K562 (cell line): ENCODE measurements at regions not wholly inside any gene's neighbourhood (a gene's known extent, or its start where the extent isn't known, plus 50 kb on each side); places are given as distances from the start of the nearest gene placed in this dataset.

ENCODE experiments used
- ATAC-seq: fragments of 200-7000 bp; cut with Tn5 transposase; 3 replicates; pipeline ENCODE4 v1.9.1; 2020; ENCODE audit warnings: moderate library complexity
- BruUV-seq: library from RNA; stranded (reverse); fragments of 400-500 nt; replicated peaks from 2 replicates; lab custom pipeline; 2021; lab: Mats Ljungman, UMichigan
- CTCF ChIA-PET: fragments of 300-600 bp; formaldehyde crosslinking; extraction: SDS; loops from one replicate; lab custom pipeline; 2021; ENCODE audit warnings: low intra/inter-chr PET ratio; lab: Yijun Ruan, JAX
- POLR2A ChIA-PET: fragments of 300-600, 350-650 bp; sonication (Branson Sonifier 250); formaldehyde crosslinking; extraction: SDS; loops from one replicate; lab custom pipeline; 2021; ENCODE audit warnings: antibody characterized with exemption, inconsistent platforms; lab: Yijun Ruan, JAX
- DNase-seq, 4 experiments: peaks; one replicate each; pipeline versions ENCODE4 v3.0.0 to v3.0.0-alpha.2; 2011 to 2018; ENCODE audit warnings: low spot score in 3 of 4, mixed read lengths in 3 of 4; ENCODE audit errors: extremely low read depth in 1 of 4
- FAIRE-seq: peaks from 2 replicates; lab custom pipeline; 2011; peaks lifted over from hg19 to GRCh38; lab: Jason Lieb, UNC
- H2AFZ ChIP-seq: 2 replicates; pipeline ENCODE4 v1.6.0; 2011; ENCODE audit warnings: low read depth, low read length, control low read depth, inconsistent platforms
- H3K27ac ChIP-seq: fragments of 200-600 bp; 3 replicates; pipeline ENCODE4 v1.8.0; 2011; ENCODE audit warnings: low read depth, mild to moderate bottlenecking, control low read depth, inconsistent platforms, low read length, moderate library complexity, mixed read lengths; ENCODE audit errors: extremely low read depth
- H3K27me3 ChIP-seq, 2 experiments: fragments of 300-600 bp in 1 of 2; 2 replicates in 1 of 2; 3 replicates in 1 of 2; pipeline versions ENCODE4 v1.6.0 to v1.8.0; 2011; ENCODE audit warnings: inconsistent platforms in 2 of 2, low read length in 2 of 2, mild to moderate bottlenecking in 1 of 2, mixed read lengths in 1 of 2, moderate library complexity in 1 of 2; ENCODE audit not compliant: control insufficient read depth in 2 of 2, insufficient read depth in 2 of 2
- H3K36me3 ChIP-seq: fragments of 300-600 bp; 3 replicates; pipeline ENCODE4 v1.8.0; 2011; ENCODE audit warnings: mild to moderate bottlenecking, low read length, inconsistent platforms; ENCODE audit not compliant: control insufficient read depth, insufficient read depth
- H3K4me1 ChIP-seq, 2 experiments: fragments of 200-600 bp in 1 of 2; replicated peaks in 1 of 2; 2 replicates in 1 of 2; 3 replicates in 1 of 2; pipeline versions ENCODE4 v1.5.1 to v1.8.0; 2011; ENCODE audit warnings: inconsistent platforms in 2 of 2, low read length in 2 of 2, mild to moderate bottlenecking in 1 of 2, mixed read lengths in 1 of 2, moderate library complexity in 1 of 2; ENCODE audit not compliant: control insufficient read depth in 2 of 2, insufficient read depth in 2 of 2
- H3K4me2 ChIP-seq: 2 replicates; pipeline ENCODE4 v1.6.1; 2011; ENCODE audit warnings: low read length, control low read depth, inconsistent platforms, mixed read lengths; ENCODE audit not compliant: insufficient read depth
- H3K4me3 ChIP-seq: fragments of 200-600 bp; sonication (generic), shearing (Covaris generic); 2 replicates; pipeline ENCODE4 v1.5.1; 2016; ENCODE audit warnings: control low read depth, inconsistent platforms
- H3K79me2 ChIP-seq: fragments of 200-600 bp; 3 replicates; pipeline ENCODE4 v1.8.0; 2011; ENCODE audit warnings: low read length, inconsistent platforms; ENCODE audit not compliant: control insufficient read depth, insufficient read depth
- H3K9ac ChIP-seq, 2 experiments: 2 replicates each; pipeline versions ENCODE4 v1.6.0 to v1.6.1; 2011; ENCODE audit warnings: low read depth in 2 of 2, low read length in 2 of 2, control low read depth in 1 of 2, inconsistent platforms in 1 of 2, mild to moderate bottlenecking in 1 of 2, mixed read lengths in 1 of 2; ENCODE audit not compliant: insufficient read depth in 1 of 2
- H3K9me1 ChIP-seq: one replicate; pipeline ENCODE4 v1.6.0; 2011; ENCODE audit warnings: inconsistent platforms, mild to moderate bottlenecking, low read length, moderate library complexity; ENCODE audit not compliant: control insufficient read depth, insufficient read depth
- H3K9me3 ChIP-seq: replicated peaks from 2 replicates; pipeline ENCODE4 v1.5.1; 2011; ENCODE audit warnings: low read depth, low read length, inconsistent platforms; ENCODE audit not compliant: control insufficient read depth, insufficient read depth
- H4K20me1 ChIP-seq: replicated peaks from 2 replicates; pipeline ENCODE4 v1.6.1; 2011; ENCODE audit warnings: low read length, inconsistent platforms, mixed read lengths; ENCODE audit not compliant: control insufficient read depth, insufficient read depth
- CBX3 ChIP-seq, 2 experiments: IDR thresholded peaks; 1 replicate in 1 of 2; 2 replicates in 1 of 2; pipeline ENCODE4 v1.6.1; 2012; ENCODE audit warnings: inconsistent platforms in 2 of 2, low read length in 2 of 2, borderline replicate concordance in 1 of 2, control low read depth in 1 of 2
- DPF2 ChIP-seq: fragments of 450-650 bp; IDR thresholded peaks from 2 replicates; pipeline ENCODE4 v1.6.1; 2016
- E2F3 ChIP-seq: fragments of 250-450 bp; sonication (Bioruptor Pico); IDR thresholded peaks from 2 replicates; pipeline ENCODE4 v1.4.0; 2020; ENCODE audit warnings: mild to moderate bottlenecking
- RERE ChIP-seq: sonication (generic); formaldehyde crosslinking; IDR thresholded peaks from 2 replicates; pipeline ENCODE4 v1.8.0; 2023; ENCODE audit warnings: missing genetic modification reagents, mild to moderate bottlenecking, borderline replicate concordance
- SLC30A9 ChIP-seq: fragments of 250-450 bp; sonication (Bioruptor Pico); IDR thresholded peaks from 2 replicates; pipeline ENCODE4 v1.8.0; 2022; ENCODE audit warnings: mild to moderate bottlenecking, moderate library complexity
- SMAD3 ChIP-seq: fragments of 450-650 bp; formaldehyde crosslinking; conservative IDR thresholded peaks from 2 replicates; pipeline ENCODE4 v1.4.0; 2020; ENCODE audit warnings: mild to moderate bottlenecking
- SREBF1 ChIP-seq: fragments of 150-350 bp; IDR thresholded peaks from 2 replicates; pipeline ENCODE4 v1.6.1; 2014; ENCODE audit warnings: antibody characterized with exemption, low read depth, low read length, borderline replicate concordance
- VEZF1 ChIP-seq: fragments of 200-800 bp; sonication (Bioruptor generic); IDR thresholded peaks from 2 replicates; pipeline ENCODE4 v1.6.1; 2017; ENCODE audit warnings: missing genetic modification characterization, missing compliant biosample characterization
- ZNF184 ChIP-seq: sonication (generic); formaldehyde crosslinking; IDR thresholded peaks from 2 replicates; pipeline ENCODE4 v1.5.0; 2020; ENCODE audit warnings: missing genetic modification reagents
- ZNF217 ChIP-seq: sonication (generic); formaldehyde crosslinking; IDR thresholded peaks from 2 replicates; pipeline ENCODE4 v1.8.0; 2022; ENCODE audit warnings: mild to moderate bottlenecking, missing genetic modification reagents
- ZNF41 ChIP-seq: fragments of 250-450 bp; sonication (Bioruptor Pico); conservative IDR thresholded peaks from 2 replicates; pipeline ENCODE4 v1.4.0; 2020; ENCODE audit warnings: mild to moderate bottlenecking
- ZNF57 ChIP-seq: fragments of 450-650 bp; formaldehyde crosslinking; IDR thresholded peaks from 2 replicates; pipeline ENCODE4 v1.4.0; 2020; ENCODE audit warnings: mild to moderate bottlenecking, moderate library complexity
- WGBS: fragments of 100-300 bp; shearing (Covaris generic); methylation state at CpG from one replicate; pipeline ENCODE4 v1.1.6; 2016; ENCODE audit warnings: low coverage, mixed read lengths; ENCODE audit not compliant: insufficient coverage; ENCODE audit errors: missing lambda C conversion rate; 5-methylcytosine and 5-hydroxymethylcytosine counted together
- in situ Hi-C: fragments of 300-500 bp; cut with MboI; formaldehyde crosslinking; loops from 4 replicates; pipeline ENCODE4 v1.15.0; 2018; ENCODE audit warnings: inconsistent platforms, mixed read lengths
- intact Hi-C: fragments of 100-400 bp; cut with micrococcal nuclease; formaldehyde crosslinking; loops from 2 replicates; pipeline ENCODE4 v1.14.2; 2022

GRCh38 chr9:91063471-91063870 is 261.9 kb downstream of the SYK start (continued):
- TF ChIP-seq DPF2 (no peak), CBX3 (IDR thresholded peaks at IDR 0.05; ENCODE audit: borderline replicate concordance in 1 of 2, low read length in 2 of 2) (no peak), VEZF1 (CRISPR knock-in tag) (no peak), SREBF1 (no peak), ZNF41 (no peak), SMAD3 (CRISPR knock-in tag) (no peak), SLC30A9 (CRISPR knock-in tag) (no peak)
- TF ChIP-seq, all 486 proteins: peak for 0

GRCh38 chr9:91065231-91066041 is 263.8 kb downstream of the SYK start:
- H2AFZ ChIP-seq, result no peak overlapping the region
- no peaks in the 10 kb centered on the region for H3K9me3 ChIP-seq
- no peaks in the 10 kb centered on the region for H3K36me3 ChIP-seq
- no peak for FAIRE-seq
- 0% methylated on average over 5 of the region's 5 CpGs for WGBS
- no peak overlapping the region for H3K27ac ChIP-seq
- intact Hi-C loops, result no loop called here
- POLR2A ChIA-PET, result interaction anchor here (0.7 kb wide), 1 partner anchor 1430 kb away, joined by 3 read pairs; no protein-coding TSS in a partner anchor
- H3K79me2 ChIP-seq, result no peaks in the 10 kb centered on the region
- TF ChIP-seq ZNF184 (no peak), E2F3 (CRISPR knock-in tag) (no peak), ZNF57 (CRISPR knock-in tag) (no peak), RERE (CRISPR knock-in tag) (no peak), ZNF217 (CRISPR knock-in tag) (no peak)
- H3K4me2 ChIP-seq, result no peak overlapping the region
- no peaks in the 10 kb centered on the region for H4K20me1 ChIP-seq
- no TSS peak for BruUV-seq
- no peaks in the 10 kb centered on the region; a peak in 1 of 5 replicates for H3K4me1 ChIP-seq
- H3K4me3 ChIP-seq, result no peak overlapping the region
- no peak for DNase-seq
- in situ Hi-C loops, result no loop called here
- no peaks in the 10 kb centered on the region for H3K9me1 ChIP-seq
- peaks cover 8 to 42% of the 10 kb centered on the region in 2 experiments; a peak in 4 of 5 replicates for H3K27me3 ChIP-seq
- CTCF ChIA-PET, result no interaction called here
- ATAC-seq, result no peak
- no peak overlapping the region for H3K9ac ChIP-seq
